NT2/D1 (cell line): ENCODE measurements at regions not wholly inside any gene's neighbourhood (a gene's known extent, or its start where the extent isn't known, plus 50 kb on each side); places are given as distances from the start of the nearest gene placed in this dataset.
"Not testable (repeated sequence)": the region's sequence is repeated elsewhere in the genome, so short reads cannot be mapped to it uniquely, and the experiment has no call there.

Experiments
- SUZ12 ChIP-seq: IDR thresholded peaks from 2 replicates; pipeline ENCODE4 v1.6.1; 2011; ENCODE audit not compliant: insufficient read length, insufficient read depth; ENCODE audit errors: extremely low read depth
- YY1 ChIP-seq: IDR thresholded peaks from 2 replicates; pipeline ENCODE4 v1.6.1; 2011; ENCODE audit not compliant: insufficient read length, insufficient read depth
- ZNF274 ChIP-seq: IDR thresholded peaks from 2 replicates; pipeline ENCODE4 v1.6.1; 2011; ENCODE audit warnings: mild to moderate bottlenecking, low read depth, low read length

DNA sequence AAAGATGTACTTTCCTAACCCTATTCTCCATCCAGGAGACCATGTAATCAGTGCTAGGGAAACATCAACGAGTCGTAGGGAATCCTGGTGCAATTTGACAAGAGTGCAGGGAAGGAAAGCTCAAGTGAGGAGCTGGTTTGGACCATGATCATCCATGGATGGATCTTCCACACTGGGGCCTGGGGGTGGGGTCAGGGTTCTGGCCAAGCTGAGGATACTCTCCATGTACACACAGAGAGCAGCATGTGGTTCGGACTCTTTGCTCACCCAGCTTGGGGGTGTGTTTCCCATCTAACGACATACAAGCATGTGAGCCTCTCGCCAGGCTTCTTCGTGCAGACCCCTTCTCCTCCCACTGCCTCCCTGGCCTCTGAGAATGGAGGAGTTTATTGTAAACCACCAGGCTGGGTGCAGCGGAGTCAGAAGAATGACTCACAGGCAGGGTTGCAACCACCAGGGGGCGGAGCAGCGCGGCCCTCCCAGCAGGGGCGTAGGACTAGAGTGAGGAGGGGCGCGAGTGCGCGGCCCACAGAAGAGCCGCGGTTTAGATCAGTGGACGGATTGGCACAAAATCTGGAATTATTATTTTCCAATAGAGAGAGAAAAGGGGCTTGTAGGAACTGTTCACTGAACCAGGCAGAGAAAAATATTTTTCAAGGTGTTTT, 530.0 kb upstream of the B3GAT1 start:
- TF ChIP-seq ZNF274, YY1, SUZ12: not testable (repeated sequence)
